ENCODE measurements at regions not wholly inside any gene's neighbourhood (a gene's known extent, or its start where the extent isn't known, plus 50 kb on each side); places are given as distances from the start of the nearest gene placed in this dataset.
A peak's percentile ranks its signal among the peaks of the same experiment; 100 is the strongest.

GRCh38 chr15:69991551-69991980, 106.2 kb downstream of the TLE3 start:
- Histone ChIP-seq H2AFZ (ENCODE audit: low read length) (no peak overlapping the region), H3F3A (ENCODE audit: insufficient read depth, low read length) (no peaks in the 10 kb centered on the region), H3K9ac (ENCODE audit: low read length) (peak overlapping the region; percentile 52), H3K9me2 (ENCODE audit: low read depth, low read length) (no peaks in the 10 kb centered on the region), H3K27ac (ENCODE audit: low read depth, low read length, poor library complexity, severe bottlenecking) (peak overlapping the region; percentile 94), H3K4me1 (ENCODE audit: insufficient read depth, low read length, severe bottlenecking) (peaks cover 87% of the 10 kb centered on the region), H4K20me1 (ENCODE audit: insufficient read depth, low read length) (no peaks in the 10 kb centered on the region), H3K36me3 (ENCODE audit: insufficient read depth, low read length) (no peaks in the 10 kb centered on the region), H3K27me3 (ENCODE audit: insufficient read depth, low read length) (no peaks in the 10 kb centered on the region), H3K79me2 (ENCODE audit: insufficient read depth, low read length) (no peaks in the 10 kb centered on the region), H3K4me3 (ENCODE audit: low read depth, low read length, poor library complexity, severe bottlenecking) (peak overlapping the region; percentile 31), H3K4me2 (ENCODE audit: low read length) (peak overlapping the region; percentile 61), H3K9me3 (ENCODE audit: low read length) (no peaks in the 10 kb centered on the region)
- peak; percentile 8; the same call in 1 of the 2 replicates for TF ChIP-seq CTCF (IDR thresholded peaks at IDR 0.05; ENCODE audit: low read length)
- no peak for TF ChIP-seq EZH2 (IDR thresholded peaks at IDR 0.05; ENCODE audit: borderline replicate concordance, low read length)

- no peaks in the 10 kb centered on the region for H4K20me1 ChIP-seq (ENCODE audit: insufficient read depth, low read length)
- H3F3A ChIP-seq (ENCODE audit: insufficient read depth, low read length) = no peaks in the 10 kb centered on the region
- H3K36me3 ChIP-seq (ENCODE audit: insufficient read depth, low read length) = no peaks in the 10 kb centered on the region
- H3K9me3 ChIP-seq (ENCODE audit: low read length) = no peaks in the 10 kb centered on the region
- no peak overlapping the region for H3K4me2 ChIP-seq (ENCODE audit: low read length)
- no peaks in the 10 kb centered on the region for H3K9me2 ChIP-seq (ENCODE audit: low read depth, low read length)
- no peak overlapping the region for H2AFZ ChIP-seq (ENCODE audit: low read length)
- peaks cover 92% of the 10 kb centered on the region for H3K4me1 ChIP-seq (ENCODE audit: insufficient read depth, low read length, severe bottlenecking)
- H3K4me3 ChIP-seq (ENCODE audit: low read depth, low read length, poor library complexity, severe bottlenecking) = no peak overlapping the region
- H3K79me2 ChIP-seq (ENCODE audit: insufficient read depth, low read length) = no peaks in the 10 kb centered on the region
- no peak for TF ChIP-seq EZH2 (IDR thresholded peaks at IDR 0.05; ENCODE audit: borderline replicate concordance, low read length)
- TF ChIP-seq CTCF (IDR thresholded peaks at IDR 0.05; ENCODE audit: low read length) = no peak
- H3K27me3 ChIP-seq (ENCODE audit: insufficient read depth, low read length) = no peaks in the 10 kb centered on the region
- H3K27ac ChIP-seq (ENCODE audit: low read depth, low read length, poor library complexity, severe bottlenecking) = peak overlapping the region; percentile 94
- no peak overlapping the region; the same call in 1 of the 2 replicates for H3K9ac ChIP-seq (ENCODE audit: low read length)
Observed at GRCh38 chr15:69992348-69992747, 105.4 kb downstream of the TLE3 start.

GRCh38 chr15:69994429-69995205, 103.1 kb downstream of the TLE3 start:
- Histone ChIP-seq H3K4me3 (ENCODE audit: low read depth, low read length, poor library complexity, severe bottlenecking) (no peak overlapping the region), H3K27me3 (ENCODE audit: insufficient read depth, low read length) (no peaks in the 10 kb centered on the region), H3F3A (ENCODE audit: insufficient read depth, low read length) (no peaks in the 10 kb centered on the region), H3K36me3 (ENCODE audit: insufficient read depth, low read length) (no peaks in the 10 kb centered on the region), H3K9me2 (ENCODE audit: low read depth, low read length) (no peaks in the 10 kb centered on the region), H4K20me1 (ENCODE audit: insufficient read depth, low read length) (no peaks in the 10 kb centered on the region), H3K4me1 (ENCODE audit: insufficient read depth, low read length, severe bottlenecking) (peaks cover 95% of the 10 kb centered on the region), H2AFZ (ENCODE audit: low read length) (no peak overlapping the region), H3K9me3 (ENCODE audit: low read length) (no peaks in the 10 kb centered on the region), H3K79me2 (ENCODE audit: insufficient read depth, low read length) (no peaks in the 10 kb centered on the region), H3K4me2 (ENCODE audit: low read length) (peak overlapping the region; percentile 33; the same call in 1 of the 2 replicates), H3K9ac (ENCODE audit: low read length) (peak overlapping the region; percentile 43; the same call in 1 of the 2 replicates), H3K27ac (ENCODE audit: low read depth, low read length, poor library complexity, severe bottlenecking) (peak overlapping the region; percentile 95)
- no peak for TF ChIP-seq EZH2 (IDR thresholded peaks at IDR 0.05; ENCODE audit: borderline replicate concordance, low read length)
